HEK293T (cell line): ENCODE measurements at regions not wholly inside any gene's neighbourhood (a gene's known extent, or its start where the extent isn't known, plus 50 kb on each side); places are given as distances from the start of the nearest gene placed in this dataset.

Source experiments
- CTCF ChIA-PET: fragments of 350-600 bp; formaldehyde crosslinking; extraction: SDS; loops from one replicate; lab custom pipeline; 2021; ENCODE audit warnings: antibody characterized with exemption, inconsistent platforms; lab: Yijun Ruan, JAX
- POLR2A ChIA-PET: fragments of 350-600 bp; formaldehyde crosslinking; extraction: SDS; loops from one replicate; lab custom pipeline; 2020; ENCODE audit warnings: antibody characterized with exemption, inconsistent platforms; lab: Yijun Ruan, JAX
- DNase-seq: peaks from one replicate; pipeline ENCODE4 v3.0.0; 2012; ENCODE audit warnings: mixed read lengths; ENCODE audit errors: extremely low spot score
- ARNT ChIP-seq: fragments of 450-650 bp; IDR thresholded peaks from 2 replicates; pipeline ENCODE4 v1.6.1; 2017; ENCODE audit warnings: mild to moderate bottlenecking
- BHLHE40 ChIP-seq: fragments of 450-650 bp; IDR thresholded peaks from 2 replicates; pipeline ENCODE4 v1.6.1; 2016; ENCODE audit warnings: mild to moderate bottlenecking, moderate library complexity, borderline replicate concordance
- CTBP1 ChIP-seq: fragments of 450-650 bp; IDR thresholded peaks from 2 replicates; pipeline ENCODE4 v1.6.1; 2016; ENCODE audit warnings: borderline replicate concordance
- ELF4 ChIP-seq: fragments of 450-650 bp; IDR thresholded peaks from 2 replicates; pipeline ENCODE4 v1.6.1; 2017; ENCODE audit warnings: antibody characterized with exemption
- FOXA1 ChIP-seq: fragments of 450-650 bp; IDR thresholded peaks from 2 replicates; pipeline ENCODE4 v1.6.1; 2016; ENCODE audit warnings: mild to moderate bottlenecking
- FOXK2 ChIP-seq: fragments of 450-650 bp; IDR thresholded peaks from 2 replicates; pipeline ENCODE4 v1.6.1; 2016; ENCODE audit warnings: mild to moderate bottlenecking
- FOXM1 ChIP-seq: fragments of 450-650 bp; IDR thresholded peaks from 2 replicates; pipeline ENCODE4 v1.6.1; 2017; ENCODE audit warnings: mild to moderate bottlenecking, borderline replicate concordance
- HDGF ChIP-seq: fragments of 450-650 bp; IDR thresholded peaks from 2 replicates; pipeline ENCODE4 v1.6.1; 2017; ENCODE audit warnings: antibody characterized with exemption, borderline replicate concordance
- L3MBTL2 ChIP-seq: fragments of 450-650 bp; conservative IDR thresholded peaks from 2 replicates; pipeline ENCODE4 v1.6.1; 2016; ENCODE audit warnings: mild to moderate bottlenecking
- LEF1 ChIP-seq: fragments of 450-650 bp; IDR thresholded peaks from 2 replicates; pipeline ENCODE4 v1.6.1; 2017; ENCODE audit warnings: mild to moderate bottlenecking, borderline replicate concordance
- NFRKB ChIP-seq: fragments of 450-650 bp; IDR thresholded peaks from 2 replicates; pipeline ENCODE4 v1.6.1; 2016; ENCODE audit warnings: mild to moderate bottlenecking, moderate library complexity
- PKNOX1 ChIP-seq: fragments of 450-650 bp; IDR thresholded peaks from 2 replicates; pipeline ENCODE4 v1.6.1; 2016
- SP1 ChIP-seq: fragments of 450-650 bp; IDR thresholded peaks from 2 replicates; pipeline ENCODE4 v1.6.1; 2017
- SUZ12 ChIP-seq: fragments of 450-650 bp; IDR thresholded peaks from 2 replicates; pipeline ENCODE4 v1.6.1; 2016; ENCODE audit warnings: mild to moderate bottlenecking
- TARDBP ChIP-seq: fragments of 450-650 bp; IDR thresholded peaks from 2 replicates; pipeline ENCODE4 v1.6.1; 2016
- ZNF384 ChIP-seq: fragments of 450-650 bp; IDR thresholded peaks from 2 replicates; pipeline ENCODE4 v1.6.1; 2016

- TF ChIP-seq BHLHE40 (no peak), SUZ12 (no peak), ZNF384 (no peak), TARDBP (no peak), ARNT (no peak), PKNOX1 (no peak), HDGF (no peak), CTBP1 (no peak), L3MBTL2 (no peak), ELF4 (no peak), FOXA1 (no peak), FOXK2 (no peak), NFRKB (no peak), SP1 (no peak), FOXM1 (no peak), LEF1 (no peak)
- POLR2A ChIA-PET, result no interaction called here
- no peak for DNase-seq
- CTCF ChIA-PET, result no interaction called here
Observed at GRCh38 chr5:171702135-171702770, 83.4 kb upstream of the SMIM23 start.

GRCh38 chr5:171703146-171703545, 82.5 kb upstream of the SMIM23 start:
- no peak for DNase-seq
- CTCF ChIA-PET, result no interaction called here
- no peak for TF ChIP-seq SP1
- TF ChIP-seq PKNOX1, result no peak
- no peak for TF ChIP-seq FOXK2
- TF ChIP-seq ARNT, result no peak
- TF ChIP-seq FOXM1, result no peak
- no peak for TF ChIP-seq ELF4
- no peak for TF ChIP-seq BHLHE40
- POLR2A ChIA-PET, result no interaction called here

- CTCF ChIA-PET, result no interaction called here
- no peak for TF ChIP-seq ARNT
- no peak for TF ChIP-seq SP1
- TF ChIP-seq PKNOX1, result no peak
- no peak for TF ChIP-seq BHLHE40
- no peak for TF ChIP-seq SUZ12
- DNase-seq, result no peak
- POLR2A ChIA-PET, result no interaction called here
Observed at GRCh38 chr5:171705036-171705435, 80.6 kb upstream of the SMIM23 start.

GRCh38 chr5:171705830-171706468, 79.7 kb upstream of the SMIM23 start:
- DNase-seq, result no peak
- TF ChIP-seq LEF1 (no peak), SP1 (no peak)
- CTCF ChIA-PET, result no interaction called here
- POLR2A ChIA-PET, result no interaction called here

- TF ChIP-seq FOXM1 (no peak), TARDBP (no peak), PKNOX1 (no peak)
- no peak for DNase-seq
- CTCF ChIA-PET, result no interaction called here
- POLR2A ChIA-PET, result no interaction called here
Observed at GRCh38 chr5:171706736-171707441, 78.7 kb upstream of the SMIM23 start.

GRCh38 chr5:171707442-171707792, 78.2 kb upstream of the SMIM23 start:
- DNase-seq, result no peak
- POLR2A ChIA-PET, result no interaction called here

More at GRCh38 chr5:171707442-171707792, 78.2 kb upstream of the SMIM23 start:
- TF ChIP-seq HDGF (no peak), TARDBP (no peak), LEF1 (no peak), FOXM1 (no peak), SUZ12 (no peak)
- CTCF ChIA-PET, result no interaction called here
